ENCODE measurements at regions not wholly inside any gene's neighbourhood (a gene's known extent, or its start where the extent isn't known, plus 50 kb on each side); places are given as distances from the start of the nearest gene placed in this dataset.

GRCh38 chr10:78402591-78402990, 368.9 kb downstream of the RPS24 start:
- no peak for DNase-seq

DNA sequence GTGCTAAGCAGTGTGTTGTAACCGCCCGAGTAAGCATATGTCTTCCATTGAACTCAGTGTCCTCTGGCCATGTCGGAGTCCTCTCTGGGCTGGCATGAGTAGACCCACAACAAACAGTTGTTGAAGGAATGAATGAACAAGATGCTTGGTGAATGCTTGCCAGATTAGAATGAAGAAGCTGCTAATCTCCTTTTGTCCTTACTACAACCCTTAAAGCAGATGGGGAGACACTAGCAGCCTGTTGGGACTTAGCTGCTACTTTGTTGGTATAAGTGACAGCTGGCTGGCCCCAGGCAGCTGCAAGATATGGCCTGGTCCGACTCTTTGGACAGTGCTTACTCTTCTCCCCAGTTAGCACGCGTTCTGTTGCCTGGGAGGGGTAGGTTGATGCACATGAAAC, 370.1 kb downstream of the RPS24 start:
- no peak for DNase-seq

DNA sequence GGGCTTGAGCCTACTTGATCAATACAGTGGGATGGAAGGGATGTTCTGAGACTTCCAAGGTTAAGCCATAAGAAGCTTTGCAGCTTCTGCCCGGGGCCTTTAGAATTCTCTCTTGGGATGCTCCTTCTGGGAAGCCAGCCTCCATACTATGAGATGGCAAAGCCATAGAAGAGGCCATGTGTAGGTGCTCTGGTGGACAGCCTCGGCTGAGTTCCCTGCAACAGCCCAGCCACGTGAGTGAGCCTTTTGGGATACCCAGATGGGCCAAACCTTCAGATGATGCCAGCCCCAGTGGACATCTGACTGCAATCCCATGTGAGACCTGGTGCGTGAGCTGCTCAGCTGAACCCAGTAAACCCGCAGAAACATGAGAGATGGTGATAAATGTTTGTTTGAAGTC, 370.6 kb downstream of the RPS24 start:
- DNase-seq, result no peak

- no peak for DNase-seq
Measured at GRCh38 chr10:78405231-78405630, 371.6 kb downstream of the RPS24 start.

- DNase-seq, result no peak
Measured at GRCh38 chr10:78405736-78406135, 372.1 kb downstream of the RPS24 start.

GRCh38 chr10:78406648-78407008, 373.0 kb downstream of the RPS24 start:
- DNase-seq, result no peak

GRCh38 chr10:78407009-78407711, 373.5 kb downstream of the RPS24 start:
- peak; percentile 34 for DNase-seq

DNA sequence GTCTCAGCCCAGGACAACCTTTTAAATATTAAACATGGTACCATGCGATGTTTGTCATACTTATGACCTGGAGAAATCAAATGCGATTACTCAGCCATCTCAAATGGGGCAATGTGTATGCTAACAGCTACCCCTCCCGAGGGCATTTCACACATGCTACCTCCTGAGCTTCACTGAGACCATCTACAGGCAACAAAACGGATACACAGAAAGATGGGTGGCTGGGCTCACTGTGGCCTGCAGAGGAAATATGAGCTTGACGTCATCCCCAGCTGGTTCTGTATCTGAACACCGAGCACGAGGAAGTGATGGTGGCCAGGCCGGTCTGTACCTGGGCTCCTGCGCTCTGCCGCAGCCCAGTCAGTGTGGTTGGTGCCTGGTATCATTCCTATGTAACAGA, 374.3 kb downstream of the RPS24 start:
- DNase-seq, result no peak

- no peak for DNase-seq
Measured at GRCh38 chr10:78408671-78409472, 375.2 kb downstream of the RPS24 start.

- DNase-seq, result no peak
Measured at GRCh38 chr10:78410046-78410965, 376.6 kb downstream of the RPS24 start.

DNA sequence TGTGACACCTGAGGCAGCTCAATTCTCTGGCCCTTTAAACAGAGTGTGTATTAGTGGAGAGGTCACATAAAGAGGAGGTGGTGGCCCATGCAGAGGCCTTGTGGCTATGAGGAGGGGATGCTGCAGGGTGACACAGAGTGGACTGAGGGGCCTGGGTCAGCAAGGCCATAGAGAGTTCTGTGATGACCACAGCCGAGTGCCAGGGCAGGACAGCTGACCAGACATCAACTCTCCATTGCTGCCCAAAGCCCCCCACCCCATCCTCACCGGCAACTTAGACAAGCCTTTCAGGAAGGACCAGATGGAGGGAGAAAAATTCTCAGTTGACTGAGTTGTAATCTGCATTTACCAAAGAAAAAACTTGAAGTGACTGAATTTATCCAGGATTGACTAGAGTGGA, 378.1 kb downstream of the RPS24 start:
- no peak for DNase-seq

DNA sequence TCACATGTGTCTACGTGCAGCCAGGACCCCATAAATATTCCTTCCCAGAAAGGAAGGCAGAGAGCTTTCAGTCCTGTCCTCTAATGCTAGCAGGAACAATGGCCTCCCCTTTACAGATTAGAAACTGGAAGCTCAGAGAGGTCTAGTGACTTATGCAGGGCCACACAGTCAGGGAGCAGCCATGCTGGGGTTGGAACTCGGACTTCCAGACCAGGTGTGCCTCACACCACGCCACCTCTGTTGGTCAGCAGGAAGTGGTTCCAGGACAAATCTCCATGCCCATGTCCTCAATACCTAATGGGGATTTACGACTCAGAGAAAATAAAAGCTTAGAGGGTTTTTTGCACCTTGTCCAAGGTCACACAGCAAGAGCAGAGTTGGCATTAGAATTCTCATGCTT, 378.9 kb downstream of the RPS24 start:
- DNase-seq, result no peak

DNA sequence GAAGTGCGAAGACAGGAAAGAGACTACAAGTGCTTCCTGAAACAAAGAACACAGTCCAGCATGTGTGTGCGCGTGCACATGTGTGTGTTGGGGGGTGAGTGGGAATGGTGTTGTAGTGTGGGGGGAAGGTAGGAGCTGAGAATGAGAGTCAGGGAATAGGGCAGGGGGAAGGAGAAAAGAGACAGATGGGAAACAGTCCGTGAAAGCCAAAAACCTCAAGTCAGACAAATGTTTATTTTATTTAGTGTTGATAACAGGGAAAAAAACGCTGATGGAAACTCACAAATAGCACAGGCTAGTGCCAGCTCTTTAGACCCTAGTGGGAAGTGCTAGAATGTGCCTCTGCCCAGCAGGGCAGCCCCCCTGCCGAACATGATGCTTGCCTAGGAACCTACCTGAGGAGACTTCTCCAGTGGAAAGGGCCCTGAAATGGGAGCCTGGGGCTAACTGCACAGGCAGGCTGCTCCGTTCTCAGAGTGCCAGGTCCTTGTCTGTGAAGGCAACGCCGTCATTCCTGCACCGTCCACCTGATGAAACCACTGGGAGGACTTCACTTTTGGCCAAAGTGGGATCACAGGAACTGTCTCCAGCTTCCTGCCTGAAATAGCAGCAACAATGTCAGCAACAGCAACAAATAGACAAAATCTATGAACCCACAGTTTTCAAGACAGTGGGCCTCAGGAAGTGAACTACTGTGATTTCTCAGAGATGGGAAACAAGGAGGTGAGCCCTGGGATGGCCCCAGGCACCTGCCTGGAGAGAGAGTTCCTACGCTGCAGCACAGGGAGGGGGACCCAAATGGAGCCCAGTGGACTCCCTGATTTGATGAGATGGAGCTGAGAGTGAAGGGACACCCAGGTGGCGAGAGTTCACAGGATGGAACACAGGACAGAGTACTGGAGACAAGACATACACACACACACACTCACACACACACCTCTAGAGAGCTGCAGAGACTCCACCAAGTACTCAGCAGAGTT, 379.7 kb downstream of the RPS24 start:
- no peak for DNase-seq

DNA sequence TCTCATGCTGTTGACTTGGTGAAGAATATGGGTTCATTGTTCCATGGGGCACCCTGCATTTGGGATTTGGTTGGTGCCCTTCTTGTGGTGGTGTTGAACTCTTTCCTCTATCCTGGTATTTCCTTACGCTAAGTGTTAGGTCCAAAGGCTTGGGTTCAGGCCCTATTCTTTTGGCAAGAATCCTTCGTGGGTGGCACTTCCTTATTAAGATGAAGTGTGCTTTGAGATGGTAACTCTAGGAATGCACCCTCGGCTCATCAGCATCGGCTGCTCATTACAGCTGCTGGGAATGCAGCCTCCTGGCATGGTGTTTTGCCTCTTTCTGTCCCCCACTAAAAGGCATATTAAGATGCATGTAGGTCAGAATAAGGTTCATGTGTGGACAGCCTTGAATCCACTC, 380.7 kb downstream of the RPS24 start:
- DNase-seq, result no peak

DNA sequence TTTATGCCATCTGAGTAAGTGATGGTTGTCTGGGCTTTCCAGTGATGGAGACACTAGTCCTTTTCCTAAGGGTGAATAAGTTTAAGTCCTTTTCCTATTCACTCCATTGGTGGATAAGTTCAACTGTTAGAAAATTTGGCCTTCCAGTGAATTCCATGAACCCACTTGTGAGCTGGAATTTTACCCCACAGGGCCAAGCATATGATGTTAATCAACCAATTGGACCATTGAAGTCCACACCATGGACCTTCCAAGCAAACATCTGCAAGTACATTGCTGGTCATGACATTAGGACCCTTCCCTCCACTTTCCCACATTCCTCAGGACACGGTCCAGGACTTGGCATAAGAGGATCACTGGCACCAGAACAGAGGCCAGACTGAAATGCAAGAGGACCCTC, 381.4 kb downstream of the RPS24 start:
- DNase-seq, result no peak

DNA sequence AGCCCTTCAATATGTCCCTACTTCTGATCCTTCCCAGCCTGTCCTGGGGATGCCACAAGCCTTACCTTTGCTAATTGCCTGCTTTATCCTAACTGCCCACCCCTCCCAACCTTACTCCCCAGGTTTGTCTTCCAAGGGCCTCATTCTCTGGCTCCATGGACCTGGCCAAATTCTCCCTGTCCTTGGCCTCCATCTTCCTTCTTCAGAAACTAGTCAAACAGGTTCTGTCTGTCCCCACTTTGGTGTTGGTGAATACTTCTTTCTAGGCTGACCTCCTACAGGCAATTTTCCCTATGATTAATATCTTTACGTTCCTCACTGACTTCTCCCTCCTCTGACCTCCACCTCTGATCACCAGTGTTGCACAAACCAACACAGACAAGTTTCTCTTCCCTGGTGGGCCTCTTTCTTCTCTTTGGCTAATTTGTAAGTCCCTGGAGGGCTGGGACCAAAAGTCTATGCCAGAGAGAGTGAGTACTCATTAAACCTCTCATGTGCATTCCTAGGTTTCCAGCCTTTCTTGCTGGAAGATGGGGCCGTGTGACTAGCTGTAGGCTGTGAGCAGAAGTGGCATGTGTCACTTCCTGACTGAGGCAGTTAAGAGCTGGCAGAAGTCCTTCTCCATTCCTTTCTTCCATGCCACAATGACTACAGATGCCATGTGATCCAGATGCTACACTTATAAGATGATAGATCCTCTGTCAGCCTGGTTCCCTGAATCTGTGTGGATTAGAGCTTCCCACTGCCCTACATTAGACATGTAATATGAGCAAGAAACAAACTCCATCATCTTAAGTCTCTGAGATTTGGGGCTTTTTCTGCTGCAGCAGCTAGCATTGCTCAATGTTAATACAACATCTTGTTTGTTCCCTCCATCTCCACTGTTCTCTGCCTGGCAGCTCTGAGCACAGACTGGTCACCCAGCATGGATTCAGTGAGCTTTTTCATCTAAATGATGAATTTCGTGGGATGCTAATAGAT, 382.7 kb downstream of the RPS24 start:
- no peak for DNase-seq

DNA sequence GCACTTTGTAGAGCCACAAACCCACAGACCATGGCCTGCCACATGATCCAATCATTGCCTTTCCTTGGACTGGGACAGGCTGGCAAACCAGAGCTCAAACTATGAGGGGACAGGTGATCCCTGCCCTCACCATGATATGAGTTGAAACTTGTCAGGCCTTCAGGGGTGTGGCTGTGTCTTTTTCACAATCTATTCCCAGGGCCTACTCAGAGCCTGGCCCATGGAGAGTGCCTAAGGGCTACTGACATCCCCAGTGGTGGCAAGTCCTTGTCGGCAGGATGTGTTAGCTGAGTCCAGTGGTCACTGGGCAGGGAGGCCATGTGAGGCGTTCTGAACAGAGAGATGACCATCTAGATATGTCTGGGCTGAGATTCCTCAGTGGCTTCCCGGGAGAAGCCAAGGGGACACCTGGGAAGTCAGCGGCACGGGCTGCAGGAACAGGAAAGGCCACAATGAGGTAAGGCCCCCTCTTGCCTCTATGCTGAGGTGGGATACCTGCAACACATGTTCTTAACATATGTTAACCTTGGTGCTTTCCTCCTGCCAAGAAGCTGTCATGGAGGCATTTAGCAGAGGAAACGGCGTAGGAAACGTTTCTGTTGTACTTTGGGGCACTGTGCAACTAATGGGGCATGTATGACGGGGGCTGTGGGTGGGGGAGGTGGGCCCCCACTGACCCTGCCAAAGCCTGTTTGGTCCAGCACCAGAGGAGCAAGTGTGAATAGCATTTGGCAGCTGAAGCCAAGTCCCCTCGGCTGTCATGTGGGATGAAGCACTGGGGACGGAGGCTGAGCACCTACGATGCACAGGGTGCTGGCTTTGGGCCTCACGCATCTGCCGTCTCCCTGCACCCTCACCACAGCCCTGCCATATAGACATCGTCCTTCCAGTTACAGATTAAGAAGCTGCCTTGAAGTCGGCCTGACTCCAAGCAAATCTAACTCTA, 384.0 kb downstream of the RPS24 start:
- DNase-seq, result no peak

DNA sequence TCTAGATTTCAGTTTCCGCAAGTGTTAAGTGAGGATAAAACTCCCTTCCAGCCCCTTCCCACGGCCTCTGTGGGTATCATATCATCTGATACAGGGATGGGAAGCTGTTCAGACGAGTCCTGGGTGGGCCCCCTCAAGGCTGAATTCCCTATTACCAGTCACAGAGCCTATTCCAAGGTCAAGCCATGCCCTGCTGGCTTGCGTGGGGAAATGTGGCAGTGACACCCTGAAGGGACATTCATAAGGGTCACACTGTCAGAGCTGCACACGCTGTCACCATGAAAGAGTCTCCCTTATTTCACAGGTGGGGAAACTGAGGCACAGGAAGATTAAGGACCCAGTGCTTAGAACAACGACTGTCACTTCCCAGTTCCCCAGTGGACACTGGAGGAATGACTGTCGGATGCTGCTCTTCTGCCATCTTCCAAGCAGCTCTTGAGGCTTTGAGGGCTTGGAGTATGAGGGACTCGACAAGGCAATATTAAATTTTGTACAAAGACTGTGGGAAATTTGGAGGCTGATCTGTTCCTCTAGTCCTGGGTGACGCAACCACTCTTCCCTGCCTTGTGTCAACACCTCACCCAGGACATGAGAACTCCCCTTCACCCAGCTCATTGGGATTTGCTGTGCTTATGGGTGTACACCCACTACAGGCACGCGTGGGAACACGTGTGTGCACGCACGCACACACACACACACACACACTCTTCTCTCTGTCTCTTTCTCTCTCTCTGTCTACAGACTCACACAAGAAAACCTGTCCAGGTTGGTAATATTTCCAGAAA, 386.0 kb downstream of the RPS24 start:
- no peak for DNase-seq

All from activated CD4-positive, alpha-beta T cell treated with anti-CD3 and anti-CD28 coated beads for 1 hour (primary cell).